ENCODE measurements at regions not wholly inside any gene's neighbourhood (a gene's known extent, or its start where the extent isn't known, plus 50 kb on each side); places are given as distances from the start of the nearest gene placed in this dataset.
"Not testable (repeated sequence)": the region's sequence is repeated elsewhere in the genome, so short reads cannot be mapped to it uniquely, and the experiment has no call there.

- no peak for DNase-seq
Observed at GRCh38 chr2:104977958-104978357, 59.9 kb upstream of the MRPS9 start.

GRCh38 chr2:104979786-104980185 is 58.1 kb upstream of the MRPS9 start:
- not testable (repeated sequence) for DNase-seq

GRCh38 chr2:104982111-104982510 is 55.8 kb upstream of the MRPS9 start:
- no peak for DNase-seq

All from CD4-positive, alpha-beta T cell treated with Interleukin-1 beta for 1 hour (primary cell).